ENCODE measurements at regions not wholly inside any gene's neighbourhood (a gene's known extent, or its start where the extent isn't known, plus 50 kb on each side); places are given as distances from the start of the nearest gene placed in this dataset.

DNA sequence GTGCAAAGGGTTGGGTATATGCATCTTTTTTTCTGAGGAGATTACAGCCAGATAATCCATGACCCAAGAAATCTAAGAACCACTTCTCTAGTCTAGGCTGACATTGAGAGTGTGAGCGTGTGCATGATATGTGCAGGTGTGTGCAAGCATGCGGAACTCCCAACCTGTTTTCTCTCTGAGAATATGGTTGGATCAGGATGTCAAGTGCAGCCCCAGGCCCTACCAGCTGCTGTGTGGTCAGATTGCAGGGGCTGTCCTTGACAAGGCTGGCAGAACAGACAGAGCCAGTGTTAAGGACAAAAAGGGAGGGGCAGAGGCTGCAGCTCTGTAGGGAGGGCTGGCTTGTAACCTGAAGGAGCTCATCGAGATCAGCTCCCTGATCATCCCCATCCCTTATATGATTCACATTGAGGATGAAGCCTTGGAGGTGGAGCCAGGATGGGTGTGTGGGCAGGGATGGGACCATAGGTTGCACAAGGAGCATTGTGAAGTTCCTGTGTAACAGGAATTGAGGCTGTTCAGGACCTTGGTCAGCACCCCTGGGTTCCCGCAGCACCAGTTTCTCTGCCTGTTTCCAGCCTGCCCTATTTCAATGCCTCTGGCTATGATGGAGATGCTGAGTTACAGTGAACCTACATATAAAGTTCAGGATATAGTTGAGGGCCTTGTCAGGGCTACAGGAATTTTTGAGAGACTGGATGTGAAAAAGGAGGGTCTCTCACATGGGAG lies 52.6 kb upstream of the ARAP3 start (continued):
- no peak for TF ChIP-seq ZNF205 (CRISPR knock-in tag; IDR thresholded peaks at IDR 0.05)
- TF ChIP-seq ZNF557 (CRISPR knock-in tag; IDR thresholded peaks at IDR 0.05) = 0 out of 2 replicates have a peak, but pooled peaks have one; percentile 33
- TF ChIP-seq, protein P1, sequence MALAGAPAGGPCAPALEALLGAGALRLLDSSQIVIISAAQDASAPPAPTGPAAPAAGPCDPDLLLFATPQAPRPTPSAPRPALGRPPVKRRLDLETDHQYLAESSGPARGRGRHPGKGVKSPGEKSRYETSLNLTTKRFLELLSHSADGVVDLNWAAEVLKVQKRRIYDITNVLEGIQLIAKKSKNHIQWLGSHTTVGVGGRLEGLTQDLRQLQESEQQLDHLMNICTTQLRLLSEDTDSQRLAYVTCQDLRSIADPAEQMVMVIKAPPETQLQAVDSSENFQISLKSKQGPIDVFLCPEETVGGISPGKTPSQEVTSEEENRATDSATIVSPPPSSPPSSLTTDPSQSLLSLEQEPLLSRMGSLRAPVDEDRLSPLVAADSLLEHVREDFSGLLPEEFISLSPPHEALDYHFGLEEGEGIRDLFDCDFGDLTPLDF (CRISPR knock-in tag; IDR thresholded peaks at IDR 0.05) = no peak
- TF ChIP-seq SAFB2 (CRISPR knock-in tag; IDR thresholded peaks at IDR 0.05; ENCODE audit: borderline replicate concordance, low read depth) = no peak
- no peak for TF ChIP-seq ZNF253 (CRISPR knock-in tag; IDR thresholded peaks at IDR 0.05; ENCODE audit: borderline replicate concordance)
- no peak for TF ChIP-seq ZNF703 (CRISPR knock-in tag; IDR thresholded peaks at IDR 0.05; ENCODE audit: borderline replicate concordance)
- TF ChIP-seq, protein P2, sequence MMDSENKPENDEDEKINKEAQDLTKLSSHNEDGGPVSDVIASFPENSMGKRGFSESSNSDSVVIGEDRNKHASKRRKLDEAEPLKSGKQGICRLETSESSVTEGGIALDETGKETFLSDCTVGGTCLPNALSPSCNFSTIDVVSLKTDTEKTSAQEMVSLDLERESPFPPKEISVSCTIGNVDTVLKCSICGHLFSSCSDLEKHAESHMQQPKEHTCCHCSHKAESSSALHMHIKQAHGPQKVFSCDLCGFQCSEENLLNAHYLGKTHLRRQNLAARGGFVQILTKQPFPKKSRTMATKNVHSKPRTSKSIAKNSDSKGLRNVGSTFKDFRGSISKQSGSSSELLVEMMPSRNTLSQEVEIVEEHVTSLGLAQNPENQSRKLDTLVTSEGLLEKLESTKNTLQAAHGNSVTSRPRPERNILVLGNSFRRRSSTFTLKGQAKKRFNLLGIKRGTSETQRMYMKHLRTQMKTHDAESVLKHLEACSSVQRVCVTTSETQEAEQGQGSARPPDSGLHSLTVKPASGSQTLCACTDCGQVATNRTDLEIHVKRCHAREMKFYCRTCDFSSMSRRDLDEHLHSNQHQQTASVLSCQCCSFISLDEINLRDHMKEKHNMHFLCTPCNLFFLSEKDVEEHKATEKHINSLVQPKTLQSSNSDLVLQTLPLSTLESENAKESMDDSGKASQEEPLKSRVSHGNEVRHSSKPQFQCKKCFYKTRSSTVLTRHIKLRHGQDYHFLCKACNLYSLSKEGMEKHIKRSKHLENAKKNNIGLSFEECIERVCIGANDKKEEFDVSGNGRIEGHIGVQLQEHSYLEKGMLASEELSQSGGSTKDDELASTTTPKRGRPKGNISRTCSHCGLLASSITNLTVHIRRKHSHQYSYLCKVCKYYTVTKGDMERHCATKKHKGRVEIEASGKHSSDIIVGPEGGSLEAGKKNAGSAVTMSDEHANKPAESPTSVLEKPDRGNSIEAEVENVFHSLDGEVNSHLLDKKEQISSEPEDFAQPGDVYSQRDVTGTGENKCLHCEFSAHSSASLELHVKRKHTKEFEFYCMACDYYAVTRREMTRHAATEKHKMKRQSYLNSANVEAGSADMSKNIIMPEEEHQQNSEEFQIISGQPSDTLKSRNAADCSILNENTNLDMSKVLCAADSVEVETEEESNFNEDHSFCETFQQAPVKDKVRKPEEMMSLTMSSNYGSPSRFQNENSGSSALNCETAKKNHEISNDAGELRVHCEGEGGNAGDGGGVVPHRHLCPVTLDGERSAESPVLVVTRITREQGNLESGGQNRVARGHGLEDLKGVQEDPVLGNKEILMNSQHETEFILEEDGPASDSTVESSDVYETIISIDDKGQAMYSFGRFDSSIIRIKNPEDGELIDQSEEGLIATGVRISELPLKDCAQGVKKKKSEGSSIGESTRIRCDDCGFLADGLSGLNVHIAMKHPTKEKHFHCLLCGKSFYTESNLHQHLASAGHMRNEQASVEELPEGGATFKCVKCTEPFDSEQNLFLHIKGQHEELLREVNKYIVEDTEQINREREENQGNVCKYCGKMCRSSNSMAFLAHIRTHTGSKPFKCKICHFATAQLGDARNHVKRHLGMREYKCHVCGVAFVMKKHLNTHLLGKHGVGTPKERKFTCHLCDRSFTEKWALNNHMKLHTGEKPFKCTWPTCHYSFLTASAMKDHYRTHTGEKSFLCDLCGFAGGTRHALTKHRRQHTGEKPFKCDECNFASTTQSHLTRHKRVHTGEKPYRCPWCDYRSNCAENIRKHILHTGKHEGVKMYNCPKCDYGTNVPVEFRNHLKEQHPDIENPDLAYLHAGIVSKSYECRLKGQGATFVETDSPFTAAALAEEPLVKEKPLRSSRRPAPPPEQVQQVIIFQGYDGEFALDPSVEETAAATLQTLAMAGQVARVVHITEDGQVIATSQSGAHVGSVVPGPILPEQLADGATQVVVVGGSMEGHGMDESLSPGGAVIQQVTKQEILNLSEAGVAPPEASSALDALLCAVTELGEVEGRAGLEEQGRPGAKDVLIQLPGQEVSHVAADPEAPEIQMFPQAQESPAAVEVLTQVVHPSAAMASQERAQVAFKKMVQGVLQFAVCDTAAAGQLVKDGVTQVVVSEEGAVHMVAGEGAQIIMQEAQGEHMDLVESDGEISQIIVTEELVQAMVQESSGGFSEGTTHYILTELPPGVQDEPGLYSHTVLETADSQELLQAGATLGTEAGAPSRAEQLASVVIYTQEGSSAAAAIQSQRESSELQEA (CRISPR knock-in tag; IDR thresholded peaks at IDR 0.05; ENCODE audit: not compliant biosample characterization) = no peak
- TF ChIP-seq MTF2 (CRISPR knock-in tag; IDR thresholded peaks at IDR 0.05; ENCODE audit: borderline replicate concordance) = no peak
- no peak for TF ChIP-seq KDM5A (IDR thresholded peaks at IDR 0.05; ENCODE audit: borderline replicate concordance, low read length)
- TF ChIP-seq, protein P3, sequence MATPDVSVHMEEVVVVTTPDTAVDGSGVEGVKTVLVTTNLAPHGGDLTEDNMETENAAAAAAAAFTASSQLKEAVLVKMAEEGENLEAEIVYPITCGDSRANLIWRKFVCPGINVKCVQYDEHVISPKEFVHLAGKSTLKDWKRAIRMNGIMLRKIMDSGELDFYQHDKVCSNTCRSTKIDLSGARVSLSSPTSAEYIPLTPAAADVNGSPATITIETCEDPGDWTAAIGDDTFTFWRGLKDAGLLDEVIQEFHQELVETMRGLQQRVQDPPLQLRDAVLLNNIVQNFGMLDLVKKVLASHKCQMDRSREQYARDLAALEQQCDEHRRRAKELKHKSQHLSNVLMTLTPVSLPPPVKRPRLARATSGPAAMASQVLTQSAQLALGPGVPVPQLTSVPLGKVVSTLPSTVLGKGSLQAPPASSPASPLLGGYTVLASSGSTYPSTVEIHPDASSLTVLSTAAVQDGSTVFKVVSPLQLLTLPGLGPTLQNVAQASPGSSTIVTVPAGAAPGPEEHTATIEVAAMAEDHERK (CRISPR knock-in tag; IDR thresholded peaks at IDR 0.05; ENCODE audit: low read depth) = no peak
- no peak for TF ChIP-seq TBX3 (IDR thresholded peaks at IDR 0.05; ENCODE audit: borderline replicate concordance)
- TF ChIP-seq ELF1 (CRISPR knock-in tag; IDR thresholded peaks at IDR 0.05) = no peak
- TF ChIP-seq, protein P4, sequence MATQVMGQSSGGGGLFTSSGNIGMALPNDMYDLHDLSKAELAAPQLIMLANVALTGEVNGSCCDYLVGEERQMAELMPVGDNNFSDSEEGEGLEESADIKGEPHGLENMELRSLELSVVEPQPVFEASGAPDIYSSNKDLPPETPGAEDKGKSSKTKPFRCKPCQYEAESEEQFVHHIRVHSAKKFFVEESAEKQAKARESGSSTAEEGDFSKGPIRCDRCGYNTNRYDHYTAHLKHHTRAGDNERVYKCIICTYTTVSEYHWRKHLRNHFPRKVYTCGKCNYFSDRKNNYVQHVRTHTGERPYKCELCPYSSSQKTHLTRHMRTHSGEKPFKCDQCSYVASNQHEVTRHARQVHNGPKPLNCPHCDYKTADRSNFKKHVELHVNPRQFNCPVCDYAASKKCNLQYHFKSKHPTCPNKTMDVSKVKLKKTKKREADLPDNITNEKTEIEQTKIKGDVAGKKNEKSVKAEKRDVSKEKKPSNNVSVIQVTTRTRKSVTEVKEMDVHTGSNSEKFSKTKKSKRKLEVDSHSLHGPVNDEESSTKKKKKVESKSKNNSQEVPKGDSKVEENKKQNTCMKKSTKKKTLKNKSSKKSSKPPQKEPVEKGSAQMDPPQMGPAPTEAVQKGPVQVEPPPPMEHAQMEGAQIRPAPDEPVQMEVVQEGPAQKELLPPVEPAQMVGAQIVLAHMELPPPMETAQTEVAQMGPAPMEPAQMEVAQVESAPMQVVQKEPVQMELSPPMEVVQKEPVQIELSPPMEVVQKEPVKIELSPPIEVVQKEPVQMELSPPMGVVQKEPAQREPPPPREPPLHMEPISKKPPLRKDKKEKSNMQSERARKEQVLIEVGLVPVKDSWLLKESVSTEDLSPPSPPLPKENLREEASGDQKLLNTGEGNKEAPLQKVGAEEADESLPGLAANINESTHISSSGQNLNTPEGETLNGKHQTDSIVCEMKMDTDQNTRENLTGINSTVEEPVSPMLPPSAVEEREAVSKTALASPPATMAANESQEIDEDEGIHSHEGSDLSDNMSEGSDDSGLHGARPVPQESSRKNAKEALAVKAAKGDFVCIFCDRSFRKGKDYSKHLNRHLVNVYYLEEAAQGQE (IDR thresholded peaks at IDR 0.05; ENCODE audit: borderline replicate concordance in 1 of 2, low read depth in 1 of 2, low read length in 2 of 2) = peak; percentile 89 to 96
- TF ChIP-seq AGO2 (optimal IDR thresholded peaks at IDR 0.05; ENCODE audit: low read depth, low read length) = no peak

Data from HepG2 (cell line).